OCI-LY1 (cell line): ENCODE measurements at regions not wholly inside any gene's neighbourhood (a gene's known extent, or its start where the extent isn't known, plus 50 kb on each side); places are given as distances from the start of the nearest gene placed in this dataset.

Experiments
- H2AFZ ChIP-seq: fragments of 200-600 bp; sonication (generic), shearing (Covaris generic); 2 replicates; pipeline ENCODE4 v1.6.0; 2014; ENCODE audit warnings: antibody characterized with exemption, mild to moderate bottlenecking, low read length
- H3F3A ChIP-seq: fragments of 200-600 bp; sonication (generic), shearing (Covaris generic); 2 replicates; pipeline ENCODE4 v1.6.0; 2014; ENCODE audit warnings: mild to moderate bottlenecking, antibody characterized with exemption, low read length, moderate library complexity; ENCODE audit not compliant: insufficient read depth
- H3K27ac ChIP-seq: fragments of 200-600 bp; sonication (generic); 2 replicates; pipeline ENCODE4 v1.5.1; 2014; ENCODE audit warnings: low read length, mixed run types, mild to moderate bottlenecking, low read depth; ENCODE audit not compliant: poor library complexity, severe bottlenecking
- H3K27me3 ChIP-seq: fragments of 200-600 bp; sonication (generic); 2 replicates; pipeline ENCODE4 v1.6.0; 2014; ENCODE audit warnings: antibody characterized with exemption, mild to moderate bottlenecking, low read length, moderate library complexity; ENCODE audit not compliant: insufficient read depth
- H3K36me3 ChIP-seq: fragments of 200-600 bp; sonication (generic); 2 replicates; pipeline ENCODE4 v1.6.1; 2014; ENCODE audit warnings: mild to moderate bottlenecking, antibody characterized with exemption, low read length, moderate library complexity, mixed read lengths; ENCODE audit not compliant: insufficient read depth
- H3K4me1 ChIP-seq: fragments of 200-600 bp; sonication (generic); 2 replicates; pipeline ENCODE4 v1.5.1; 2014; ENCODE audit warnings: mild to moderate bottlenecking, low read length, moderate library complexity; ENCODE audit not compliant: insufficient read depth, severe bottlenecking
- H3K4me2 ChIP-seq: fragments of 200-600 bp; sonication (generic), shearing (Covaris generic); 2 replicates; pipeline ENCODE4 v1.6.1; 2014; ENCODE audit warnings: low read length
- H3K4me3 ChIP-seq: fragments of 200-600 bp; sonication (generic); 2 replicates; pipeline ENCODE4 v1.5.1; 2014; ENCODE audit warnings: low read length, low read depth, mild to moderate bottlenecking, mixed read lengths; ENCODE audit not compliant: poor library complexity, severe bottlenecking
- H3K79me2 ChIP-seq: fragments of 200-600 bp; shearing (Covaris generic); 2 replicates; pipeline ENCODE4 v1.6.1; 2016; ENCODE audit warnings: mixed run types, low read length, mixed read lengths; ENCODE audit not compliant: insufficient read depth
- H3K9ac ChIP-seq: fragments of 200-600 bp; sonication (generic), shearing (Covaris generic); 2 replicates; pipeline ENCODE4 v1.6.1; 2014; ENCODE audit warnings: mild to moderate bottlenecking, low read length, mixed read lengths
- H3K9me2 ChIP-seq: fragments of 200-600 bp; sonication (generic), shearing (Covaris generic); 2 replicates; pipeline ENCODE4 v1.6.1; 2014; ENCODE audit warnings: low read depth, mild to moderate bottlenecking, low read length, mixed read lengths
- H3K9me3 ChIP-seq: fragments of 200-600 bp; shearing (Covaris generic); 2 replicates; pipeline ENCODE4 v1.6.1; 2014; ENCODE audit warnings: low read length, mixed read lengths
- H4K20me1 ChIP-seq: fragments of 200-600 bp; sonication (generic), shearing (Covaris generic); 2 replicates; pipeline ENCODE4 v1.6.0; 2016; ENCODE audit warnings: mild to moderate bottlenecking, low read length; ENCODE audit not compliant: insufficient read depth
- CTCF ChIP-seq: fragments of 200-600 bp; sonication (generic), shearing (Covaris generic); IDR thresholded peaks from 2 replicates; pipeline ENCODE4 v1.5.1; 2017; ENCODE audit warnings: mild to moderate bottlenecking, antibody characterized with exemption, low read length, moderate library complexity, mixed read lengths
- EZH2 ChIP-seq: fragments of 200-600 bp; sonication (generic), shearing (Covaris generic); IDR thresholded peaks from 2 replicates; pipeline ENCODE4 v1.8.0; 2017; ENCODE audit warnings: borderline replicate concordance, mixed run types, mild to moderate bottlenecking, antibody characterized with exemption, low read length, moderate library complexity, mixed read lengths

DNA sequence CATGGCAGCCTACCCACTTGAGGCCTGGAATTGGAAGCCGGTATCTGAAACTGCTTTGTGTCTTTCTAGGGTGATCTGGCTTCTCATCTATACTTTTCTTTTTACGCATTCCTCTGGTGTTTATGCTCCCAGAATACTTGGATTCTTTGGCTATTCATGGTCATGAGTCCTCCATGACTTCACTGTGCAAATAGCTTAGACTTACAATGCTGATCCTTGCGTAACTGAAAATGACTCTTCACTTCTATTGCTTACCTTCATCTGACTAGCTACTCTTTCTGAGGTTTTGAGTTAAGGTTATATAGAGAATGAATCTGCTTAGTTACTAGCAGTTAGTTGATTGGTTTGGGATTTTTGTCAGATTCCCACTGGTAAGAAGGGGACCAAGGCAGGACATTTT lies 121.7 kb upstream of the NOVA1 start:
- TF ChIP-seq CTCF: no peak
- TF ChIP-seq EZH2: no peak
- Histone ChIP-seq H3K27me3 (no peaks in the 10 kb centered on the region), H3K4me1 (no peaks in the 10 kb centered on the region), H3K27ac (no peak overlapping the region), H3K79me2 (no peaks in the 10 kb centered on the region), H3K9me2 (no peaks in the 10 kb centered on the region), H3K36me3 (no peaks in the 10 kb centered on the region), H3K4me2 (no peak overlapping the region), H2AFZ (no peak overlapping the region), H3K4me3 (no peak overlapping the region), H3F3A (no peaks in the 10 kb centered on the region), H3K9ac (no peak overlapping the region), H4K20me1 (no peaks in the 10 kb centered on the region), H3K9me3 (no peaks in the 10 kb centered on the region)

- no peaks in the 10 kb centered on the region for H3F3A ChIP-seq
These were observed 124.4 kb upstream of the NOVA1 start for GRCh38 chr14:26722258-26722657.

DNA sequence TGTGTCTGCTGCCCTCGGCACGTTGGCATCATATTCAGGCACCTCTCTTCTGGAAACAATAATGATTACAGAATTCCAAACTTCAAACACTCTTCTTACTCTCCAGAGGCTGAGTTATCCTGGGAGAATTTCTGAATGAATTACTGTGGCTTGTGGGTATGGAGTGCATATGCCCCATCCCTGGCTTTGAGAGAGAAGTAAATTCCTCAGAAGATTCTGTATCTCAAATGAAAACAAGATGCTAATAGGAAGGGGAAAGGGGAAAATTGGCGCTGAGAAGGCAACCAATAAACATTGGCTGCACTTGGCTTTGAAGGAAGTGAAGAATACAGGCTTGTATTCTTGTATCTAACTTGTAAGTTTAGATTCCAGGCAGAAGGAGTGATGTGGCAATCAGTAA lies 132.0 kb upstream of the NOVA1 start:
- TF ChIP-seq CTCF (no peak), EZH2 (no peak)
- H3F3A ChIP-seq: no peaks in the 10 kb centered on the region

More at GRCh38 chr14:26722258-26722657, 124.4 kb upstream of the NOVA1 start:
- Histone ChIP-seq H2AFZ (no peak overlapping the region), H4K20me1 (no peaks in the 10 kb centered on the region), H3K4me2 (no peak overlapping the region), H3K27me3 (no peaks in the 10 kb centered on the region), H3K4me3 (no peak overlapping the region), H3K4me1 (no peaks in the 10 kb centered on the region), H3K36me3 (no peaks in the 10 kb centered on the region), H3K9me3 (no peaks in the 10 kb centered on the region), H3K9ac (no peak overlapping the region), H3K79me2 (no peaks in the 10 kb centered on the region), H3K27ac (no peak overlapping the region), H3K9me2 (no peaks in the 10 kb centered on the region)
- TF ChIP-seq EZH2: no peak
- no peak for TF ChIP-seq CTCF

More for the DNA sequence above, 132.0 kb upstream of the NOVA1 start:
- Histone ChIP-seq H2AFZ (no peak overlapping the region), H3K9me3 (no peaks in the 10 kb centered on the region), H3K36me3 (no peaks in the 10 kb centered on the region), H3K79me2 (no peaks in the 10 kb centered on the region), H3K9me2 (no peaks in the 10 kb centered on the region), H3K27ac (no peak overlapping the region), H3K4me2 (no peak overlapping the region), H3K9ac (no peak overlapping the region), H3K27me3 (no peaks in the 10 kb centered on the region), H3K4me3 (no peak overlapping the region), H3K4me1 (no peaks in the 10 kb centered on the region), H4K20me1 (no peaks in the 10 kb centered on the region)
